ENCODE measurements at regions not wholly inside any gene's neighbourhood (a gene's known extent, or its start where the extent isn't known, plus 50 kb on each side); places are given as distances from the start of the nearest gene placed in this dataset.

- Histone ChIP-seq H2AFZ (ENCODE audit: low read depth, low read length) (no peak overlapping the region), H3K79me2 (replicated peaks; ENCODE audit: insufficient read depth, low read length) (no peaks in the 10 kb centered on the region), H3K9ac (ENCODE audit: low read length) (no peak overlapping the region), H3K27ac (ENCODE audit: low read length) (no peak overlapping the region), H3K4me2 (ENCODE audit: low read length) (no peak overlapping the region), H3K4me3 (ENCODE audit: low read length) (no peak overlapping the region), H3F3A (ENCODE audit: insufficient read depth, low read length, poor library complexity, severe bottlenecking) (no peaks in the 10 kb centered on the region), H3K9me2 (ENCODE audit: insufficient read depth, low read length) (no peaks in the 10 kb centered on the region), H3K27me3 (ENCODE audit: insufficient read depth, low read depth, low read length) (no peaks in the 10 kb centered on the region), H4K20me1 (ENCODE audit: insufficient read depth) (no peaks in the 10 kb centered on the region), H3K9me3 (ENCODE audit: low read length) (no peaks in the 10 kb centered on the region), H3K36me3 (ENCODE audit: insufficient read depth, low read length) (no peaks in the 10 kb centered on the region)
- no peak for TF ChIP-seq RAD21 (conservative IDR thresholded peaks at IDR 0.05)
Observed at GRCh38 chr2:167430447-167430846, 542.2 kb downstream of the XIRP2 start.

- Histone ChIP-seq H3K4me3 (ENCODE audit: low read length) (no peak overlapping the region), H3K79me2 (replicated peaks; ENCODE audit: insufficient read depth, low read length) (no peaks in the 10 kb centered on the region), H3K9me2 (ENCODE audit: insufficient read depth, low read length) (no peaks in the 10 kb centered on the region), H3K4me2 (ENCODE audit: low read length) (no peak overlapping the region), H3K36me3 (ENCODE audit: insufficient read depth, low read length) (no peaks in the 10 kb centered on the region), H3F3A (ENCODE audit: insufficient read depth, low read length, poor library complexity, severe bottlenecking) (no peaks in the 10 kb centered on the region), H3K27me3 (ENCODE audit: insufficient read depth, low read depth, low read length) (no peaks in the 10 kb centered on the region), H3K9me3 (ENCODE audit: low read length) (no peaks in the 10 kb centered on the region), H2AFZ (ENCODE audit: low read depth, low read length) (no peak overlapping the region), H3K9ac (ENCODE audit: low read length) (no peak overlapping the region), H3K27ac (ENCODE audit: low read length) (no peak overlapping the region), H4K20me1 (ENCODE audit: insufficient read depth) (no peaks in the 10 kb centered on the region)
- TF ChIP-seq REST (IDR thresholded peaks at IDR 0.05; ENCODE audit: borderline replicate concordance) (no peak), POLR2AphosphoS5 (IDR thresholded peaks at IDR 0.05) (peak; percentile 42), CTCF (IDR thresholded peaks at IDR 0.05; ENCODE audit: poor library complexity, severe bottlenecking) (no peak), SMC3 (conservative IDR thresholded peaks at IDR 0.05; ENCODE audit: poor library complexity) (no peak), MXI1 (conservative IDR thresholded peaks at IDR 0.05; ENCODE audit: poor library complexity, severe bottlenecking) (no peak), EZH2 (IDR thresholded peaks at IDR 0.05; ENCODE audit: borderline replicate concordance, insufficient read depth, low read length, poor library complexity, severe bottlenecking) (no peak), EP300 (conservative IDR thresholded peaks at IDR 0.05; ENCODE audit: poor library complexity, severe bottlenecking) (no peak)
Observed at GRCh38 chr2:167424803-167425755, 536.8 kb downstream of the XIRP2 start.

Data from neural cell (in vitro differentiated cells).